Non-pigmented ciliary epithelial cell (primary cell): ENCODE measurements at regions not wholly inside any gene's neighbourhood (a gene's known extent, or its start where the extent isn't known, plus 50 kb on each side); places are given as distances from the start of the nearest gene placed in this dataset.
"Not testable (repeated sequence)": the region's sequence is repeated elsewhere in the genome, so short reads cannot be mapped to it uniquely, and the experiment has no call there.

Experiments
- DNase-seq: peaks from one replicate; pipeline ENCODE4 v3.0.0-alpha.2; 2010; ENCODE audit warnings: low read depth

DNA sequence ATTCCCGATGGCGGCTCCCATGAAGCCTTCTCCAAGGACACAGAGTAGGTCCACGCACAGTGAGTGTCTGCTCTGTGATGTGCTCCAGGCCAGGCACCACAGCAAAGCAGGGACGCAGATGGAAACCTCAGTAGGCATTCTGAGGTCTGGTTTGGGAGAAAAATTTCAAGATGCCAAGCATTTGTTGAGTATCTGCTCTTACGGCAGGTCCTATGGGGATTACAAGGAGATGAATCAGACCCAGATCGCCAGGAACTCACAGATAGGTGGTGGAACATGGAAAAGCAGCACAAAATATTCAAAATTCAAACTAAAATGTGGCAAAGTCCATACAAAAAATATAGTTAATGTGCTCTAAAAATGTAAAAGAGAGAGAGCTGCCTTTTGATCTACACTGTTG is 684.9 kb upstream of the TMEM132C start:
- no peak for DNase-seq

DNA sequence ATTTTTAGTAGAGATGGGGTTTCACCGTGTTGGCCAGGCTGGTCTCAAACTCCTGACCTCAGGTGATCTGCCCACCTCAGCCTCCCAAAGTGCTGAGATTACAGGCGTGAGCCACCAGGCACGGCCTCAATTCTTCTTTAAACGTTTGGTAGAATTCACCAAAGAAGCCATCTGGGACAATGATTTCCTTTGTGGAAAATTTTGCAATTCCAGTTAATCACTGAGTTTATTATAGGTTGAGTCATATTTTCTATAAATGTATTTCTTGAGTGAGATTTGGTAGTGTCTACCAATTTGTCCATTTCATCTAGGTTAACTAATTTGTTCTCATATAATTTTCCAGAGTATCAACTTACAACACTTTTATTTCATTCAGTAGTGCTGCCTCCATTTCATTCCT is 683.9 kb upstream of the TMEM132C start:
- no peak for DNase-seq

DNA sequence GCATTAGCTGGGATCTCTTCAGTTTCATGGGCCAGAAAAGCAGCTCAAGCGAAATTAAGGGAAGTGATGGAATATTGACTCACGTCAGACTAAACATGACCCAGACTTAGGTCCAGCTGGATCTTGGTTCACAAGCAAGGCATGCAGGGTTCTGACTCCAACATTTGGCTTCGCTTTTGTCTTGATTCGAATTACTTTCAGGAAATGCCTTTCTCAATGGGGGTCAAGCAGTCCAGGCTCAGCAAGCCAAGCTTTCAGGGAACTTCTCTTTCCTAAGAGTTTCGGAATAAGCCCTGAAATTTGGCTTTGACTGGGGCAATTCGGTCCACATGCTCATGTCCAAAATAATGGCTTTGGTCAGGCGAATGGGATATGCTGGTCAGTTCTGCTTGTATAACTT is 678.7 kb upstream of the TMEM132C start:
- peak; percentile 85 for DNase-seq

GRCh38 chr12:127589541-127589940 is 677.4 kb upstream of the TMEM132C start:
- no peak for DNase-seq

- no peak for DNase-seq
Observed at GRCh38 chr12:127590868-127591267, 676.1 kb upstream of the TMEM132C start.

- no peak for DNase-seq
Observed at GRCh38 chr12:127592245-127592644, 674.7 kb upstream of the TMEM132C start.

DNA sequence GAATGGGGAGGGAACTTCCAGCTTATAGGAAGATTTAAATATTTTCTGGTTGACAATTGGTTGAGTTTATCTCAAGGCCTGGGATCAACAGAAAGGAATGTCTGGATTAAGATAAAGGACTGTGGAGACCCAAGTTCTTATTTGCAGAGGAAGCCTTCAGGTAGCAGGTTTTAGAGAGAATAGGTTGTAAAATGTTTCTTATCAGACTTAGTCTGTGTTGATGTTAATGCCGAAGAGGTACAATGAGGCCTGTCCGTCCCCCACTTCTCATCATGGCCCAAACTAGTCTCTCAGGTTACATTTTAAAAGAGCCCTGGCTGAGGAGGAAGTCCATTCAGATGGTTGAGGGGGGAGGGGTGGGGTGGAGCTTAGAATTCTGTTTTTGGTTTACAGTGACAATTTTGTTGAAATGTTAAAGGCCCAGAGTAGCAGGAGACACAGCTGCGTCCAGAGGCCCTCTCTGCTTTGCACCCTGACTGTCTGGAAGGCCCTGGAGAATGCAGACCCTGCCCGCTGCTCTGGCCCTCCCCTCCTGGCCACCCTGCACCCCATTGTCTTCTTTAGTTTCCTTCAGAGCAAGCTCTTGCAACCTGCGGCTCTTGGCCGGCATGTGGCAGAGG is 672.5 kb upstream of the TMEM132C start:
- DNase-seq = no peak

DNA sequence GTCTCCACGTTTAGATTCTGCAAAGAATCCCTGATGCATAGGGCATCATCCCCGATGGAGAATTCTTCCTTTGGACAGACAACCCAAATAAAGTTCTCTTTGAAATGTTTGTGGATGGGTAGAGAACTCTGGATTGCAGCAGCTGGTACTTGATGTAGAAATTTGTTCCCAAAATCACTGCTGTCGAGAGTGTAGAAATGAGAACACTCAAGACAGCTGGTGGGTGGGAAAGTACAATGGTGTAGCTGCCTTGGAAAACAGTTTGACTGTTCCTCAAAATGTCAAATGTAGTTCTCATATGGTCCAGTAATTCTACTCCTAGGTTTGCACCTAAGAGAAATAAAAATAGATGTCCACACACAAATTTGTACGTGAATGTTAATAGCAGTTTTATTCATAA is 671.5 kb upstream of the TMEM132C start:
- no peak for DNase-seq

GRCh38 chr12:127596891-127597290 is 670.1 kb upstream of the TMEM132C start:
- no peak for DNase-seq

DNA sequence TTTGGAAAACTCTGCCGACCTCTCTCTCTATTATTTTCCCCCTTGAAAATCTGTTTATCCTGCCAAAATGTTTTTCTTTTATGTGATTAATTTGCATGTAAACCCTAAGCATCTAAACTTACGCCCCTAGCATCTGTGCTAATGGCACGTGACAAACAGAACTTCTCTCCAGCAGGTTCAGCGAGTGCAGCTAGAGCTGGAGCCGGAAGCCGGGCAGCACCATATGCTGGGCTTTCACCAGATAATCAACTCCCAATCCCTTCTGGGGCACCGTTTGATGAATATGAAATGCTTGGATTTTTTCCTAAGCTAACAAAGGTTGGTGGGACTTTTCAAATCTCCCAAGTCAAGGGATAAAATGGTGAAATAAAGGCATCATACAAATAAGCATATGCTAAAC is 667.5 kb upstream of the TMEM132C start:
- DNase-seq = no peak

GRCh38 chr12:127600211-127600610 is 666.8 kb upstream of the TMEM132C start:
- DNase-seq = no peak

DNA sequence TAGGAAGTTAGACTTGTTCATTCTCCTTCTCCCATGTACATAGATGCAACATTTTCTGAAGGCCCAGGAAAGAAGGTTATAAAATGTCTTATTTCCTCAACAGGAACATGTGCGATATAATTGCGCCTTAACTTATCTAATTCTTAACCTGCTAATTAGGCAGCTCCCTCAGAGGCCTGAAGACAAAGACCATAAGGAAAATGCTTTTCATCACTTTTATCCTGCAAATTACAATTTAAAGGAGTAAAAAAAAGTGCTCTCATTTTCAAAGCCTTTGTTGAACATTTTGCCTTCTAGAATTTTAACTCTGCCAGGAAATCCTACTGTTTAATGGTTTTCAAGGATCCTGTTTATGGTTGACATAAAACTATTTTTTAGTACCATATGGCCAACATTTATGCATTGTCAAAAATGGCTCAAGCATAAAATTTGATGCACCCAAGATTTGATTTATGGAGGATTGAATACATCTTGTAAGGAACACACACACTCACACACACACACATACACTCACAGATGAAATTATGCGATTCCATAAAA is 660.4 kb upstream of the TMEM132C start:
- no peak for DNase-seq

DNA sequence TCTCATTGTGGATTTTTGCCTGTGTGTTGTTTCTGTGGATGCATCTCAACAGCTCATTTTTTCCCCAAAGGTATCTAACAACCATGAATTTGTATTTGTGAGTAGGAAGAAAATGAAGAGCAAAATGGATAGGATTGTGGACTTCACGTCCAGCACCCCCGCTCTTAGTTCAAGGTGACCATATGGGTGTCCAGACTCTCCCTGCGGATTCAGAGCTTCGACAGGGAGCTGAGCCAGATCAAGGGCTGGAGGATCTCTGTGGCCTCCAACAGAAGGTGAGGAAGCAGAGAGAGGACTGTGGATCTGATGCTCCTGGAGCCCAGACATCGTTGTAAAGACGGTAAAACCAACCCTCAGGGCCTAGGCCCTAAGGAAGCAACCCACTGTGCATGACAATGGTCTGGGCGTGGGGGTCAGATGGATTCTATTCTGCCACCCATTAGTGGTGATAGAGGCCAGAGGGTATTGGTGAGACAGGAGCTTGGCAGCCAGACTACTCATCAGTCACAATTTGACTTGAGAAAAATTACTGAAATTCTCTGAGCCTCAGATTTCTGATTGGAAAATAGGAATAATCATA is 659.7 kb upstream of the TMEM132C start:
- DNase-seq = no peak

- DNase-seq = not testable (repeated sequence)
Observed at GRCh38 chr12:127608359-127608758, 658.6 kb upstream of the TMEM132C start.

DNA sequence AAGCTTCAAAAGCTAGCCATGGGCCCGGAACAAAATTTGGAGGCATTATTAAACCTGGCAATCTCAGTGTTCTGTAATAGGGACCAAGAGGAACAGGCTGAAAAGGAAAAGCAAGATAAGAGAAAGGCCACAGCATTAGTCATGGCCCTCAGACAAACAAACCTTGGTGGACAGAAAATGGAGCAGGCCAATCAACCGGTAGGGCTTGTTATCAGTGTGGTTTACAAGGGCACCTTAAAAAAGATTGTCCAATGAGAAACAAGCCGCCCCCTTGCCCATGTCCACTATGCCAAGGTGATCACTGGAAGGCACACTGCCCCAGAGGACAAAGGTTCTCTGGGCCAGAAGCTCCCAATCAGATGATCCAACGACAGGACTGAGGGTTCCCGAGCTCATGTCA is 653.9 kb upstream of the TMEM132C start:
- DNase-seq = no peak

- no peak for DNase-seq
Observed at GRCh38 chr12:127619869-127620734, 646.9 kb upstream of the TMEM132C start.

- DNase-seq = no peak
Observed at GRCh38 chr12:127620735-127621355, 646.1 kb upstream of the TMEM132C start.

DNA sequence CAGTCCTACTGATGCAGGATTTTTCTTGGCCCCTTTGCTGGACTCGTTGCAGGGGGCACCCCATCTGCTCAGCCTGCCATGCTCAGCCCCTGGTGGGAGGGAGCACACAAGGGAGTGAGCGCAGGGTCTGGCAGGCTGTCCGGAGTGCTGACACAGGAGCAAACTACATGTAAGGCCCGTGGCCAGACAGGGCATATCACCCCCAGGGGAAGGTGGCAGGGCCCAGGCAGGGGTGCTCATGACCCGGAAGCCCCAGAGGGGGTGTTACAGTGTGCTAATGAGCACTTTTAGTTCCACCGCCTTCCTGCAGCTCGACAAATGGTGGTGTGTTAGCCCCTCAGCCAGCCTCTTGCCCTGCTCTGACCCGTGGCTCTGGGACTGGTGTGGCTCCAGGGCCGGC is 645.6 kb upstream of the TMEM132C start:
- no peak for DNase-seq

GRCh38 chr12:127623362-127623761 is 643.6 kb upstream of the TMEM132C start:
- no peak for DNase-seq

- DNase-seq = no peak
Observed at GRCh38 chr12:127625176-127625771, 641.7 kb upstream of the TMEM132C start.

GRCh38 chr12:127628645-127629044 is 638.3 kb upstream of the TMEM132C start:
- DNase-seq = peak; percentile 31
